Activated CD8-positive, alpha-beta T cell treated with anti-CD3 and anti-CD28 coated beads for 36 hours (primary cell): ENCODE measurements at regions not wholly inside any gene's neighbourhood (a gene's known extent, or its start where the extent isn't known, plus 50 kb on each side); places are given as distances from the start of the nearest gene placed in this dataset.
"Not testable (repeated sequence)": the region's sequence is repeated elsewhere in the genome, so short reads cannot be mapped to it uniquely, and the experiment has no call there.

Experiments used
- ATAC-seq: fragments of 200-7000 bp; cut with Tn5 transposase; one replicate; pipeline ENCODE4 v1.10.0; 2021; ENCODE audit warnings: mild to moderate bottlenecking, moderate library complexity
- CTCF ChIA-PET: fragments of 350-600 bp; sonication (Branson Sonifier 250); formaldehyde crosslinking; loops from one replicate; lab custom pipeline; 2021; ENCODE audit warnings: antibody characterized with exemption; lab: Charles Lee
- POLR2A ChIA-PET: fragments of 350-600 bp; sonication (Branson Sonifier 250); formaldehyde crosslinking; loops from one replicate; lab custom pipeline; 2021; ENCODE audit warnings: antibody characterized with exemption; lab: Charles Lee
- DNase-seq: peaks from one replicate; pipeline ENCODE4 v3.0.0-alpha.2; 2020
- H3K27ac Mint-ChIP-seq: one replicate; pipeline ENCODE4 v1.8.0; 2021; ENCODE audit warnings: mild to moderate bottlenecking, mixed read lengths
- H3K27me3 Mint-ChIP-seq: one replicate; pipeline ENCODE4 v1.8.0; 2021; ENCODE audit warnings: mixed read lengths
- H3K36me3 Mint-ChIP-seq: one replicate; pipeline ENCODE4 v1.8.0; 2021; ENCODE audit warnings: low read depth, mixed read lengths
- H3K4me1 Mint-ChIP-seq: one replicate; pipeline ENCODE4 v1.8.0; 2021; ENCODE audit warnings: low read depth, mixed read lengths
- H3K4me3 Mint-ChIP-seq: one replicate; pipeline ENCODE4 v1.8.0; 2021; ENCODE audit warnings: mild to moderate bottlenecking, moderate library complexity, mixed read lengths
- H3K9me3 Mint-ChIP-seq: one replicate; pipeline ENCODE4 v1.8.0; 2021; ENCODE audit warnings: mixed read lengths
- intact Hi-C: fragments of 100-400 bp; cut with micrococcal nuclease; formaldehyde crosslinking; loops from one replicate; pipeline ENCODE4 v1.10.0; 2022
- TF ChIP-seq, protein P1 (sequence below): fragments of 200-600 bp; IDR thresholded peaks from one replicate; pipeline ENCODE4 v1.8.0; 2022; ENCODE audit warnings: antibody characterized with exemption, mild to moderate bottlenecking

DNA sequence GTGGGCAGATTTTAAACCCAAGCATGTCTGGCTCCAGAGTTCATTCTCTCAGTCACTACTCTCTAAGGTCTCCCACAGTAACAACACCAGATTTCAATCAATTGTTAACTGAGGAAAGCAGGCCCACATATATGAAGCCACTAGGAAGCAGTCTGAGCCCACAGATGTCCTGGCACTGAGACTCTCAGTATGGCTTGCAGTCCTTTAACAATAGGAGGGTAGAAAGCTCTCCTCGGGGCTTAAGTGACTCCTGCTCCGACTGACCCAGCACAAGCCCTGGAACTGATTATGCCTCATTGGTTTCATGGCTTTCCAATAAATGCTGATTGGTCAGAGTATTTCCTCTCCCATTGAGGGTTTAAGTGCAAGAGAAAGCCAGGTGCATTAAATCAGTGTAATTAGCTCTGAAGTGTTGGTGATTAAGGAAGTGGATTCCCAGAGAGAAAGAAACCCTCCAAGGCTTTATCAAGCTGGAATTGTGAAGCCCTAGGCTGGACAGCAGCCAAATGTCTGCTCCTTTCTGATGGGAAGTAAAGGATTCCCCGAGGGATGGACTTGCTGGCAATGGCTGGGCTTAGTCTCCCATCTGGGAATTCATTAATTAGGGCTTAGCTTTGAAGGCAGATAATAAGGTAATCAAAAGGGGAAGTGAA is 76.6 kb upstream of the PROKR2 start:
- ChIA-PET POLR2A (no interaction called here), CTCF (interaction anchor here (1.3 to 2.2 kb wide), 2 partner anchors 10 to 55 kb away, joined by 3 to 5 read pairs; no protein-coding TSS in a partner anchor)
- no peaks in the 10 kb centered on the region for H3K4me1 Mint-ChIP-seq
- H3K27me3 Mint-ChIP-seq, result peaks cover 13% of the 10 kb centered on the region
- no peak for DNase-seq
- TF ChIP-seq, protein P1, sequence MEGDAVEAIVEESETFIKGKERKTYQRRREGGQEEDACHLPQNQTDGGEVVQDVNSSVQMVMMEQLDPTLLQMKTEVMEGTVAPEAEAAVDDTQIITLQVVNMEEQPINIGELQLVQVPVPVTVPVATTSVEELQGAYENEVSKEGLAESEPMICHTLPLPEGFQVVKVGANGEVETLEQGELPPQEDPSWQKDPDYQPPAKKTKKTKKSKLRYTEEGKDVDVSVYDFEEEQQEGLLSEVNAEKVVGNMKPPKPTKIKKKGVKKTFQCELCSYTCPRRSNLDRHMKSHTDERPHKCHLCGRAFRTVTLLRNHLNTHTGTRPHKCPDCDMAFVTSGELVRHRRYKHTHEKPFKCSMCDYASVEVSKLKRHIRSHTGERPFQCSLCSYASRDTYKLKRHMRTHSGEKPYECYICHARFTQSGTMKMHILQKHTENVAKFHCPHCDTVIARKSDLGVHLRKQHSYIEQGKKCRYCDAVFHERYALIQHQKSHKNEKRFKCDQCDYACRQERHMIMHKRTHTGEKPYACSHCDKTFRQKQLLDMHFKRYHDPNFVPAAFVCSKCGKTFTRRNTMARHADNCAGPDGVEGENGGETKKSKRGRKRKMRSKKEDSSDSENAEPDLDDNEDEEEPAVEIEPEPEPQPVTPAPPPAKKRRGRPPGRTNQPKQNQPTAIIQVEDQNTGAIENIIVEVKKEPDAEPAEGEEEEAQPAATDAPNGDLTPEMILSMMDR, result no peak
- intact Hi-C loops, result no loop called here
- no peak overlapping the region for H3K27ac Mint-ChIP-seq
- no peak overlapping the region for H3K4me3 Mint-ChIP-seq
- no peaks in the 10 kb centered on the region for H3K9me3 Mint-ChIP-seq
- H3K36me3 Mint-ChIP-seq, result no peaks in the 10 kb centered on the region
- no peak for ATAC-seq

DNA sequence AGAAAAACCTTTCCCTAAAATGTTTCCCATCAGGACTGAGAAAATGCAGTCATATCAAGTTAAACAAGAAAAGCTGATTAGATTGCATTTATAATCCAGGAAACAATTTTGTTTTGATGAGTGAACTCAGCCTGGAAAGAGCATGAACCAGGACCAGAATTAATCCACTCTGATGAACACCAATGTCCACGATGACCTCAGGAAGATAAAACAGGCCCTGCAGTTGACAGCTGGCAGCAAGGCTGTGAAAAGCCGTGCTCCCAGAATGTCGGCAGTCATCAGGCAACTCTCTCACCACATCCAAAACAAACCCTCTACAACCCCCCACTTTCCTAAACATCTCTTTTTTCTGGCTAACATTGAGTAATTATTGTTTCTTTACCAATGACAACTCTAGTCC is 74.0 kb upstream of the PROKR2 start:
- ATAC-seq (no peak), DNase-seq (no peak)
- Mint-ChIP-seq H3K27ac (no peak overlapping the region), H3K27me3 (peaks cover 22% of the 10 kb centered on the region), H3K36me3 (no peaks in the 10 kb centered on the region), H3K4me1 (no peaks in the 10 kb centered on the region), H3K4me3 (no peak overlapping the region), H3K9me3 (no peaks in the 10 kb centered on the region)
- POLR2A ChIA-PET, result no interaction called here
- intact Hi-C loops, result no loop called here
- TF ChIP-seq, protein P1, result no peak
- CTCF ChIA-PET, result interaction anchor here (2.4 kb wide), 1 partner anchor 11 kb away, joined by 6 read pairs; no protein-coding TSS in a partner anchor

DNA sequence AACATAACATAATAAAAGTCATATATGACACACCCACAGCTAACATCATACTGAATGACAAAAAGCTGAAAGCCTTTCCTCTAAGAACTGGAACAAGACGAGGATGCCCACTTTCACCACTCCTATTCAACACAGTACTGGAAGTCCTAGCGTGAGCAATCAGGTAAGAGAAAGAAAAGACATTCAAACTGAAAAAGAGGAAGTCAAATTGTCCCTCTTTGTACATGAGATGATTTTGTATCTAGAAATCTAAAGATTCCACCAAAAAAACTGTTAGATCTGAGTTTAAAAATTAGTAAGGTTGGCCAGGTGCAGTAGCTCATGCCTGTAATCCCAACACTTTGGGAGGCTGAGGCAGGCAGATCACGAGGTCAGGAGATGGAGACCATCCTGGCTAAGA is 70.1 kb upstream of the PROKR2 start:
- H3K4me3 Mint-ChIP-seq, ATAC-seq, POLR2A ChIA-PET, H3K27ac Mint-ChIP-seq, H3K36me3 Mint-ChIP-seq, DNase-seq, CTCF ChIA-PET, intact Hi-C loops, H3K4me1 Mint-ChIP-seq: not testable (repeated sequence)
- peaks cover 14% of the 10 kb centered on the region for H3K9me3 Mint-ChIP-seq
- H3K27me3 Mint-ChIP-seq, result peaks cover 27% of the 10 kb centered on the region

DNA sequence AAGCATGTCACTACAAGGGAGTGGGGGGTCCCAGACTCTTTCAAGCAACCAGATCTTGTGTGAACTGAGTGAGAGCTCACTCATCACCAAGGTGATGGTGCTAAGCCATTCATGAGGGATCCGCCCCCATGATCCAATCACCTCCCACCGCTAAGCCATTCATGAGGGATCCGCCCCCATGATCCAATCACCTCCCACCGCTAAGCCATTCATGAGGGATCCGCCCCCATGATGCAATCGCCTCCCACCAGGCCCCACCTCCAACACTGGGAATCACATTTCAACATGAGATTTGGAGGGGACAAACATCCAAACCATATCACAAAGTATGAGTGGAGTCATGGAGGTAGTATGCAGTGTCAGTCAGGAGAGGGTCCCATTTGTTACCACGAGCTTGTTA is 64.8 kb upstream of the PROKR2 start:
- Mint-ChIP-seq H3K27me3 (peaks cover 24% of the 10 kb centered on the region), H3K9me3 (peaks cover 14% of the 10 kb centered on the region)
- CTCF ChIA-PET, H3K36me3 Mint-ChIP-seq, DNase-seq, H3K27ac Mint-ChIP-seq, H3K4me1 Mint-ChIP-seq, ATAC-seq, intact Hi-C loops, H3K4me3 Mint-ChIP-seq, POLR2A ChIA-PET: not testable (repeated sequence)

DNA sequence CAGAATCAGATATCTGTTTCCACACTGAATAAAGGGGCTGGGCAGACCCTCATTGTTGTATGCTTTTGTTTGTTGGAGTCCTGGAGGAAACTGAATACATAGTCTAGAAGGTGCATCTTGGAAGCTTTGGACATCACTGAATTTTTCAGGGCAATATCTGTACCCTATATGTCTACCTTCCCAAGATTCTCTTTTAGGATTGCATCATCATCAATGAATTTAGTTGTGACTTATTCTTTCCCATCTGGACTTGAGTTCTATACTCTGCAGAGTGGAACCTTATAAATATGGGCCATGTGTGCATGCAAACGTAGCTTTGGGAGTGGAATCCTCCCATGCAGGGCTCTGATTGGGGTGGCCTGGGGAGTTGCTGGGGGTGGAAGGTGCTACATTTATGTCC is 60.7 kb upstream of the PROKR2 start:
- H3K4me3 Mint-ChIP-seq, result no peak overlapping the region
- H3K4me1 Mint-ChIP-seq, result no peaks in the 10 kb centered on the region
- intact Hi-C loops, result no loop called here
- TF ChIP-seq, protein P1, result no peak
- no peaks in the 10 kb centered on the region for H3K9me3 Mint-ChIP-seq
- no peak for DNase-seq
- ChIA-PET POLR2A (no interaction called here), CTCF (no interaction called here)
- ATAC-seq, result no peak
- H3K27ac Mint-ChIP-seq, result no peak overlapping the region
- no peaks in the 10 kb centered on the region for H3K36me3 Mint-ChIP-seq
- peaks cover 14% of the 10 kb centered on the region for H3K27me3 Mint-ChIP-seq

DNA sequence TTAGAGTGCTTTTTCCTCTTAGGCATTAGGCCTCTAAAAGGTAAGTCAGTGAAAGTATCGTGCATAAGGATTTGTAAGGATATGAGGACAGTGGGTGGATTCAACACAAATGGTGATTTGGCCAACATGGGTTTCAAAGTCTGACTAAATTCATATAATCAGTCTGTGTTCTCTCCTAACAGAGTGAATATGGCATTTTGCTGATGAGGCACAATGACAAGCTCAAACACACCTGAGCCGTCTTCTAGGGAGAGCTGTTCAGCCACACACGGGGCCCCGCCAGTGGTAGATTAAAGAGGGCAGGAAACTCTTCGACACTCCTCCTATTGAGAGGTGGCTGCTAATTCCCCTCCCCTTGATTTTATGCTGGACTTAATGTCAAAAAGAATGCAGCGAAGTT is 59.5 kb upstream of the PROKR2 start:
- CTCF ChIA-PET, result no interaction called here
- intact Hi-C loops, result no loop called here

More for the DNA sequence above, 59.5 kb upstream of the PROKR2 start:
- TF ChIP-seq, protein P1, result no peak
- ATAC-seq (no peak), DNase-seq (no peak)
- Mint-ChIP-seq H3K36me3 (no peaks in the 10 kb centered on the region), H3K4me3 (no peak overlapping the region), H3K9me3 (no peaks in the 10 kb centered on the region), H3K4me1 (no peaks in the 10 kb centered on the region), H3K27ac (no peak overlapping the region), H3K27me3 (peaks cover 10% of the 10 kb centered on the region)
- POLR2A ChIA-PET, result no interaction called here
